ENCODE measurements at regions not wholly inside any gene's neighbourhood (a gene's known extent, or its start where the extent isn't known, plus 50 kb on each side); places are given as distances from the start of the nearest gene placed in this dataset.

GRCh38 chr12:73017981-73018380, 745.8 kb downstream of the TRHDE start:
- no peaks in the 10 kb centered on the region for H3K36me3 Mint-ChIP-seq
- no peak overlapping the region for H3K4me3 Mint-ChIP-seq
- no peaks in the 10 kb centered on the region for H3K27me3 Mint-ChIP-seq (ENCODE audit: low read depth in 3 of 3)
- Histone ChIP-seq H3K27me3 (ENCODE audit: control insufficient read depth in 2 of 2, insufficient read depth in 2 of 2, low read length in 2 of 2) (no peaks in the 10 kb centered on the region), H4K20me1 (ENCODE audit: insufficient read depth, low read length) (no peaks in the 10 kb centered on the region), H3K4me2 (replicated peaks; ENCODE audit: extremely low read depth, low read length, poor library complexity, severe bottlenecking) (no peak overlapping the region), H3K4me1 (ENCODE audit: control insufficient read depth in 1 of 2, insufficient read depth in 2 of 2, low read length in 2 of 2) (no peaks in the 10 kb centered on the region), H3K79me2 (ENCODE audit: insufficient read depth, low read length) (no peaks in the 10 kb centered on the region), H3K4me3 (replicated peaks in 1 of 3; ENCODE audit: low read depth in 2 of 3, low read length in 3 of 3) (no peak overlapping the region), H3K36me3 (replicated peaks in 1 of 2; ENCODE audit: control insufficient read depth in 1 of 2, insufficient read depth in 2 of 2, low read length in 2 of 2) (no peaks in the 10 kb centered on the region), H3K9me3 (replicated peaks in 1 of 2; ENCODE audit: control insufficient read depth in 1 of 2, insufficient read depth in 1 of 2, low read length in 2 of 2) (peaks cover 13 to 14% of the 10 kb centered on the region in 2 donors), H3K27ac (ENCODE audit: low read depth in 1 of 2, low read length in 2 of 2) (no peak overlapping the region), H3K9ac (ENCODE audit: insufficient read depth, low read length, poor library complexity, severe bottlenecking) (no peak overlapping the region), H2AFZ (ENCODE audit: insufficient read depth, low read depth, low read length, poor library complexity, severe bottlenecking) (no peak overlapping the region)
- intact Hi-C loops (cut with micrococcal nuclease) = no loop called here
- DNase-seq = no peak
- H3K9me3 Mint-ChIP-seq = peaks cover 3 to 18% (median 6%) of the 10 kb centered on the region in 7 donors
- no peak for TF ChIP-seq CTCF (IDR thresholded peaks at IDR 0.05)
- H3K27ac Mint-ChIP-seq = no peak overlapping the region
- no peaks in the 10 kb centered on the region for H3K4me1 Mint-ChIP-seq

GRCh38 chr12:73053893-73054292, 781.7 kb downstream of the TRHDE start:
- no CpG with 5 or more reads among the region's 1 CpG for WGBS (ENCODE audit: insufficient coverage)
- H3K36me3 Mint-ChIP-seq = no peaks in the 10 kb centered on the region
- no peaks in the 10 kb centered on the region for H3K27me3 Mint-ChIP-seq (ENCODE audit: low read depth in 3 of 3)

More at GRCh38 chr12:73053893-73054292, 781.7 kb downstream of the TRHDE start:
- no peaks in the 10 kb centered on the region for H3K36me3 ChIP-seq (replicated peaks in 1 of 2; ENCODE audit: control insufficient read depth in 1 of 2, insufficient read depth in 2 of 2, low read length in 2 of 2)
- no peak overlapping the region for H3K4me3 Mint-ChIP-seq
- H3K27ac ChIP-seq (ENCODE audit: low read depth in 1 of 2, low read length in 2 of 2) = no peak overlapping the region
- no peaks in the 10 kb centered on the region for H3K27me3 ChIP-seq (ENCODE audit: control insufficient read depth in 2 of 2, insufficient read depth in 2 of 2, low read length in 2 of 2)
- peaks cover 5 to 17% of the 10 kb centered on the region in 2 donors for H3K9me3 ChIP-seq (replicated peaks in 1 of 2; ENCODE audit: control insufficient read depth in 1 of 2, insufficient read depth in 1 of 2, low read length in 2 of 2)
- H2AFZ ChIP-seq (ENCODE audit: insufficient read depth, low read depth, low read length, poor library complexity, severe bottlenecking) = no peak overlapping the region
- H3K4me2 ChIP-seq (replicated peaks; ENCODE audit: extremely low read depth, low read length, poor library complexity, severe bottlenecking) = no peak overlapping the region
- intact Hi-C loops (cut with micrococcal nuclease) = no loop called here
- H3K4me3 ChIP-seq (replicated peaks in 1 of 3; ENCODE audit: low read depth in 2 of 3, low read length in 3 of 3) = no peak overlapping the region
- no peaks in the 10 kb centered on the region for H3K4me1 Mint-ChIP-seq
- TF ChIP-seq CTCF (IDR thresholded peaks at IDR 0.05) = no peak
- no peaks in the 10 kb centered on the region for H3K4me1 ChIP-seq (ENCODE audit: control insufficient read depth in 1 of 2, insufficient read depth in 2 of 2, low read length in 2 of 2)
- no peaks in the 10 kb centered on the region for H4K20me1 ChIP-seq (ENCODE audit: insufficient read depth, low read length)
- DNase-seq = no peak
- H3K9me3 Mint-ChIP-seq = peaks cover 2 to 11% (median 7%) of the 10 kb centered on the region in 7 donors
- H3K79me2 ChIP-seq (ENCODE audit: insufficient read depth, low read length) = no peaks in the 10 kb centered on the region
- H3K9ac ChIP-seq (ENCODE audit: insufficient read depth, low read length, poor library complexity, severe bottlenecking) = no peak overlapping the region
- no peak overlapping the region for H3K27ac Mint-ChIP-seq

All from CD14-positive monocyte (primary cell).